DND-41 (cell line): ENCODE measurements at regions not wholly inside any gene's neighbourhood (a gene's known extent, or its start where the extent isn't known, plus 50 kb on each side); places are given as distances from the start of the nearest gene placed in this dataset.

Experiments
- EZH2 ChIP-seq: IDR thresholded peaks from 3 replicates; pipeline ENCODE4 v1.6.1; 2012; ENCODE audit warnings: borderline replicate concordance, low read depth, mild to moderate bottlenecking, moderate library complexity, low read length, inconsistent platforms; ENCODE audit not compliant: severe bottlenecking
- TF ChIP-seq, protein P1 (sequence below): IDR thresholded peaks from 2 replicates; pipeline ENCODE4 v1.5.1; 2012; ENCODE audit warnings: borderline replicate concordance, low read length, moderate library complexity, mild to moderate bottlenecking; ENCODE audit not compliant: poor library complexity, severe bottlenecking; ENCODE audit errors: extremely low read depth

DNA sequence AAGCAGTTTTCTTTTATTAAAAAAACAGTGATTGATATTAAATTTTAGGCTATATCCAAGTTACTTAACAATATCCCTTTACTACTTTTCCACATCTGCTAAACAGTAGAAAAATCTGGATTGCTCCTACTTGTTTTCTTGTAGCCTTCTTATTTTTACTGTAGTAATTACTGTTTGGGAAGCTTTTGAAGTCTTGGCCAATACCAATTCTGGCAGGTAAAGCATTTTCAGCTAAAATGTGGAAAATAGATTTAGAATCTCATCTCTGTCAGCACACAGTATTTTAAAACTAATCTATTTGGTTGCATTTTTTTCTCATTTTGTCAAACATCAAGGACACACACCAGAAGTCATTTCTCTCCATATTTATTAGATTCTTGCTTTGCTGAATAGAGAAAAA is 1485.7 kb upstream of the PIK3C3 start:
- TF ChIP-seq, protein P1, sequence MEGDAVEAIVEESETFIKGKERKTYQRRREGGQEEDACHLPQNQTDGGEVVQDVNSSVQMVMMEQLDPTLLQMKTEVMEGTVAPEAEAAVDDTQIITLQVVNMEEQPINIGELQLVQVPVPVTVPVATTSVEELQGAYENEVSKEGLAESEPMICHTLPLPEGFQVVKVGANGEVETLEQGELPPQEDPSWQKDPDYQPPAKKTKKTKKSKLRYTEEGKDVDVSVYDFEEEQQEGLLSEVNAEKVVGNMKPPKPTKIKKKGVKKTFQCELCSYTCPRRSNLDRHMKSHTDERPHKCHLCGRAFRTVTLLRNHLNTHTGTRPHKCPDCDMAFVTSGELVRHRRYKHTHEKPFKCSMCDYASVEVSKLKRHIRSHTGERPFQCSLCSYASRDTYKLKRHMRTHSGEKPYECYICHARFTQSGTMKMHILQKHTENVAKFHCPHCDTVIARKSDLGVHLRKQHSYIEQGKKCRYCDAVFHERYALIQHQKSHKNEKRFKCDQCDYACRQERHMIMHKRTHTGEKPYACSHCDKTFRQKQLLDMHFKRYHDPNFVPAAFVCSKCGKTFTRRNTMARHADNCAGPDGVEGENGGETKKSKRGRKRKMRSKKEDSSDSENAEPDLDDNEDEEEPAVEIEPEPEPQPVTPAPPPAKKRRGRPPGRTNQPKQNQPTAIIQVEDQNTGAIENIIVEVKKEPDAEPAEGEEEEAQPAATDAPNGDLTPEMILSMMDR: no peak
- TF ChIP-seq EZH2: no peak
